HCT116 (cell line): ENCODE measurements at regions not wholly inside any gene's neighbourhood (a gene's known extent, or its start where the extent isn't known, plus 50 kb on each side); places are given as distances from the start of the nearest gene placed in this dataset.

Experiments
- ATAC-seq: fragments of 200-7000 bp; cut with Tn5 transposase; 2 replicates; pipeline ENCODE4 v1.9.1; 2020; ENCODE audit warnings: mild to moderate bottlenecking, moderate library complexity
- BruUV-seq: library from RNA; stranded (reverse); fragments of 400-500 nt; replicated peaks from 2 replicates; lab custom pipeline; 2021; lab: Mats Ljungman, UMichigan
- CTCF ChIA-PET: fragments of 300-600 bp; sonication (Branson Sonifier 250); formaldehyde crosslinking; loops from one replicate; lab custom pipeline; 2021; ENCODE audit warnings: antibody characterized with exemption; lab: Charles Lee
- POLR2A ChIA-PET: fragments of 300-600, 350-600 bp; sonication (Branson Sonifier 250); formaldehyde crosslinking; loops from one replicate; lab custom pipeline; 2021; ENCODE audit warnings: antibody characterized with exemption; lab: Charles Lee
- RAD21 ChIA-PET, 2 experiments: fragments of 300-600 bp; sonication (Branson Sonifier 250); formaldehyde crosslinking; loops; one replicate each; lab custom pipeline; 2023; ENCODE audit warnings: low total read pairs in 2 of 2; ENCODE audit not compliant: uncharacterized antibody in 2 of 2, unreplicated experiment in 2 of 2, low non-redundant PET in 1 of 2; lab: Charles Lee
- DNase-seq: peaks from one replicate; pipeline ENCODE4 v3.0.0-alpha.2; 2010; ENCODE audit warnings: low read depth, low spot score
- H2AFZ ChIP-seq: fragments of 200-600 bp; shearing (Covaris generic), sonication (generic); 2 replicates; pipeline ENCODE4 v1.6.1; 2017; ENCODE audit warnings: low read depth, mixed run types, mixed read lengths, antibody characterized with exemption, low read length; ENCODE audit not compliant: poor library complexity, severe bottlenecking
- H3K27ac ChIP-seq: 2 replicates; pipeline ENCODE4 v1.5.1; 2012; ENCODE audit warnings: low read depth, low read length
- H3K27me3 ChIP-seq: fragments of 200-600 bp; sonication (generic); 2 replicates; pipeline ENCODE4 v1.6.1; 2016; ENCODE audit warnings: mixed run types, low read length, mixed read lengths; ENCODE audit not compliant: insufficient read depth
- H3K36me3 ChIP-seq, 2 experiments: fragments of 200-500 bp in 1 of 2; fragments of 200-600 bp in 1 of 2; sonication (Bioruptor generic) in 1 of 2; sonication (generic) in 1 of 2; 2 replicates each; pipeline versions ENCODE4 v1.5.1 to v1.6.1; 2014 to 2016; ENCODE audit warnings: low read length in 2 of 2, inconsistent platforms in 1 of 2, mixed read lengths in 1 of 2, mixed run types in 1 of 2; ENCODE audit not compliant: insufficient read depth in 2 of 2, control insufficient read depth in 1 of 2
- H3K4me1 ChIP-seq, 2 experiments: fragments of 200-600 bp in 1 of 2; sonication (generic) in 1 of 2; 2 replicates each; pipeline versions ENCODE4 v1.5.1 to v1.6.1; 2012 to 2017; ENCODE audit warnings: low read length in 2 of 2, inconsistent platforms in 1 of 2, mild to moderate bottlenecking in 1 of 2, mixed read lengths in 1 of 2, mixed run types in 1 of 2, moderate library complexity in 1 of 2; ENCODE audit not compliant: insufficient read depth in 2 of 2, control insufficient read depth in 1 of 2
- H3K4me2 ChIP-seq: fragments of 200-600 bp; sonication (generic); 2 replicates; pipeline ENCODE4 v1.6.1; 2017; ENCODE audit warnings: mixed run types, low read length, mixed read lengths
- H3K4me3 ChIP-seq, 2 experiments: fragments of 200-600 bp in 1 of 2; sonication (generic) in 1 of 2; replicated peaks in 1 of 2; 2 replicates each; pipeline ENCODE4 v1.5.1; 2011 to 2016; ENCODE audit warnings: low read length in 2 of 2, control low read depth in 1 of 2, low read depth in 1 of 2, mild to moderate bottlenecking in 1 of 2, mixed read lengths in 1 of 2, mixed run types in 1 of 2
- H3K79me2 ChIP-seq: fragments of 200-600 bp; sonication (generic); 2 replicates; pipeline ENCODE4 v1.6.1; 2017; ENCODE audit warnings: mild to moderate bottlenecking, mixed run types, low read length, moderate library complexity, mixed read lengths; ENCODE audit not compliant: insufficient read depth
- H3K9ac ChIP-seq: fragments of 200-600 bp; sonication (generic); 2 replicates; pipeline ENCODE4 v1.6.1; 2016; ENCODE audit warnings: low read length, mixed read lengths
- H3K9me2 ChIP-seq: fragments of 200-600 bp; sonication (generic), shearing (Covaris generic); 2 replicates; pipeline ENCODE4 v1.6.1; 2017; ENCODE audit warnings: mixed run types, mild to moderate bottlenecking, moderate library complexity; ENCODE audit not compliant: insufficient read depth
- H3K9me3 ChIP-seq, 2 experiments: fragments of 200-500 bp in 1 of 2; fragments of 200-600 bp in 1 of 2; sonication (Bioruptor generic) in 1 of 2; sonication (generic) in 1 of 2; 2 replicates each; pipeline ENCODE4 v1.6.1; 2014 to 2017; ENCODE audit warnings: low read length in 2 of 2, mixed read lengths in 2 of 2, inconsistent platforms in 1 of 2, low read depth in 1 of 2, mild to moderate bottlenecking in 1 of 2, mixed run types in 1 of 2, moderate library complexity in 1 of 2; ENCODE audit not compliant: control insufficient read depth in 1 of 2, insufficient read depth in 1 of 2
- H4K20me1 ChIP-seq: fragments of 200-600 bp; sonication (generic), shearing (Covaris generic); 2 replicates; pipeline ENCODE4 v1.6.1; 2017; ENCODE audit warnings: mixed run types, mild to moderate bottlenecking, moderate library complexity; ENCODE audit not compliant: insufficient read depth
- CBX3 ChIP-seq: IDR thresholded peaks from 2 replicates; pipeline ENCODE4 v1.6.1; 2012; ENCODE audit warnings: low read depth
- CTCF ChIP-seq, 3 experiments: fragments of 200-600 bp in 1 of 3; sonication (generic) in 1 of 3; IDR thresholded peaks in 2 of 3; conservative IDR thresholded peaks in 1 of 3; 2 replicates each; pipeline ENCODE4 v1.5.1; 2012 to 2017; ENCODE audit warnings: low read depth in 2 of 3, low read length in 2 of 3, antibody characterized with exemption in 1 of 3, borderline replicate concordance in 1 of 3, control low read depth in 1 of 3, mild to moderate bottlenecking in 1 of 3, mixed read lengths in 1 of 3, mixed run types in 1 of 3, moderate library complexity in 1 of 3; ENCODE audit not compliant: insufficient read depth in 1 of 3
- EGR1 ChIP-seq: IDR thresholded peaks from 2 replicates; pipeline ENCODE4 v1.6.1; 2012; ENCODE audit warnings: low read depth
- EZH2phosphoT487 ChIP-seq: fragments of 200-600 bp; IDR thresholded peaks from 2 replicates; pipeline ENCODE4 v1.6.1; 2018; ENCODE audit warnings: antibody characterized with exemption, borderline replicate concordance
- MAX ChIP-seq: IDR thresholded peaks from 2 replicates; pipeline ENCODE4 v1.6.1; 2012
- POLR2A ChIP-seq: IDR thresholded peaks from 2 replicates; pipeline ENCODE4 v1.7.0; 2011; ENCODE audit warnings: borderline replicate concordance; ENCODE audit not compliant: insufficient read depth, insufficient read length; ENCODE audit errors: extremely low read depth
- SRF ChIP-seq: IDR thresholded peaks from 2 replicates; pipeline ENCODE4 v1.6.1; 2012; ENCODE audit warnings: low read depth
- TCF7L2 ChIP-seq: IDR thresholded peaks from 2 replicates; pipeline ENCODE4 v1.7.0; 2011; ENCODE audit warnings: borderline replicate concordance, inconsistent platforms; ENCODE audit not compliant: insufficient read depth, insufficient read length; ENCODE audit errors: extremely low read depth
- ZBTB33 ChIP-seq: IDR thresholded peaks from 2 replicates; pipeline ENCODE4 v1.6.1; 2011; ENCODE audit warnings: mild to moderate bottlenecking, low read length, moderate library complexity; ENCODE audit not compliant: insufficient replicate concordance; ENCODE audit errors: extremely low read depth
- ZFX ChIP-seq: fragments of 450-650 bp; IDR thresholded peaks from 2 replicates; pipeline ENCODE4 v1.6.1; 2017
- intact Hi-C: fragments of 100-400 bp; cut with micrococcal nuclease; formaldehyde crosslinking; loops from 2 replicates; pipeline ENCODE4 v1.10.0; 2022

GRCh38 chr11:119937412-119937811 lies 200.5 kb downstream of the TRIM29 start:
- no peak overlapping the region for H2AFZ ChIP-seq
- ChIA-PET POLR2A (no interaction called here), RAD21 (no interaction called here)

GRCh38 chr11:119936426-119936825 lies 201.5 kb downstream of the TRIM29 start:
- H3K4me1 ChIP-seq: peaks cover 4 to 5% of the 10 kb centered on the region in 2 experiments; a peak in 3 of 4 replicates
- H3K27me3 ChIP-seq: peaks cover 50% of the 10 kb centered on the region; the same call in 1 of the 2 replicates
- no peak overlapping the region for H3K27ac ChIP-seq
- no peak overlapping the region for H3K4me2 ChIP-seq
- RAD21 ChIA-PET: no interaction called here
- H2AFZ ChIP-seq: no peak overlapping the region
- intact Hi-C loops: no loop called here
- no peak overlapping the region for H3K9ac ChIP-seq
- H3K79me2 ChIP-seq: no peaks in the 10 kb centered on the region
- no peak overlapping the region for H3K4me3 ChIP-seq
- H3K36me3 ChIP-seq: no peaks in the 10 kb centered on the region
- ATAC-seq (no peak), DNase-seq (no peak)
- CTCF ChIA-PET: no interaction called here
- H3K9me3 ChIP-seq: no peaks in the 10 kb centered on the region
- H4K20me1 ChIP-seq: no peaks in the 10 kb centered on the region
- POLR2A ChIA-PET: no interaction called here
- no peaks in the 10 kb centered on the region for H3K9me2 ChIP-seq
- BruUV-seq: no TSS peak
- TF ChIP-seq ZBTB33: no peak
- no peak for TF ChIP-seq EZH2phosphoT487
- no peak for TF ChIP-seq POLR2A
- TF ChIP-seq TCF7L2: no peak
- TF ChIP-seq EGR1: no peak
- no peak for TF ChIP-seq CBX3
- TF ChIP-seq SRF: no peak
- TF ChIP-seq ZFX: no peak
- TF ChIP-seq CTCF (IDR thresholded peaks at IDR 0.05 in 2 of 3, conservative IDR thresholded peaks at IDR 0.05 in 1 of 3; ENCODE audit: borderline replicate concordance in 1 of 3, insufficient read depth in 1 of 3, low read depth in 2 of 3, low read length in 2 of 3): no peak

More at GRCh38 chr11:119937412-119937811, 200.5 kb downstream of the TRIM29 start:
- H3K79me2 ChIP-seq: no peaks in the 10 kb centered on the region
- H3K36me3 ChIP-seq: no peaks in the 10 kb centered on the region
- H3K27me3 ChIP-seq: peaks cover 41% of the 10 kb centered on the region; the same call in 1 of the 2 replicates
- no peaks in the 10 kb centered on the region for H4K20me1 ChIP-seq
- no peaks in the 10 kb centered on the region for H3K9me3 ChIP-seq
- H3K4me3 ChIP-seq: no peak overlapping the region
- CTCF ChIA-PET: interaction anchor here (0.6 kb wide), 1 partner anchor 10 kb away, joined by 3 read pairs; no protein-coding TSS in a partner anchor
- H3K9ac ChIP-seq: no peak overlapping the region
- no TSS peak for BruUV-seq
- peaks cover 10 to 15% of the 10 kb centered on the region in 2 experiments; a peak in 3 of 4 replicates for H3K4me1 ChIP-seq
- intact Hi-C loops: no loop called here
- no peak for DNase-seq
- no peaks in the 10 kb centered on the region for H3K9me2 ChIP-seq
- TF ChIP-seq MAX (no peak), ZBTB33 (no peak)
- H3K27ac ChIP-seq: no peak overlapping the region
- ATAC-seq: no peak
- no peak overlapping the region for H3K4me2 ChIP-seq
